HepG2 (cell line): ENCODE measurements at regions not wholly inside any gene's neighbourhood (a gene's known extent, or its start where the extent isn't known, plus 50 kb on each side); places are given as distances from the start of the nearest gene placed in this dataset.

Source experiments
- EED ChIP-seq: sonication (generic); formaldehyde crosslinking; IDR thresholded peaks from 2 replicates; pipeline ENCODE4 v1.5.0; 2020; ENCODE audit warnings: mild to moderate bottlenecking, missing genetic modification reagents
- FOXA1 ChIP-seq, 2 experiments: fragments of 450-650 bp in 1 of 2; sonication (generic) in 1 of 2; formaldehyde crosslinking in 1 of 2; IDR thresholded peaks; 2 replicates each; pipeline versions ENCODE4 v1.4.0 to v1.6.1; 2016 to 2020; ENCODE audit warnings: missing genetic modification reagents in 1 of 2
- FOXP4 ChIP-seq: sonication (generic); formaldehyde crosslinking; IDR thresholded peaks from 2 replicates; pipeline ENCODE4 v1.4.0; 2020; ENCODE audit warnings: missing genetic modification reagents
- KLF16 ChIP-seq, 2 experiments: sonication (generic) in 1 of 2; formaldehyde crosslinking in 1 of 2; IDR thresholded peaks; 2 replicates each; pipeline versions ENCODE4 v1.6.1 to v1.8.0; 2016 to 2023; ENCODE audit warnings: missing genetic modification reagents in 2 of 2, missing compliant biosample characterization in 1 of 2
- PHF21A ChIP-seq: sonication (generic); formaldehyde crosslinking; IDR thresholded peaks from 2 replicates; pipeline ENCODE4 v1.5.0; 2020; ENCODE audit warnings: mild to moderate bottlenecking, missing genetic modification reagents
- ZGPAT ChIP-seq: IDR thresholded peaks from 2 replicates; pipeline ENCODE4 v1.6.1; 2016; ENCODE audit warnings: mild to moderate bottlenecking
- ZMYM4 ChIP-seq: sonication (generic); formaldehyde crosslinking; IDR thresholded peaks from 2 replicates; pipeline ENCODE4 v1.8.1; 2023; ENCODE audit warnings: mild to moderate bottlenecking, missing genetic modification reagents
- ZNF564 ChIP-seq: sonication (generic); formaldehyde crosslinking; IDR thresholded peaks from 2 replicates; pipeline ENCODE4 v1.8.1; 2023; ENCODE audit warnings: mild to moderate bottlenecking, missing genetic modification reagents
- ZNF644 ChIP-seq: IDR thresholded peaks from 2 replicates; pipeline ENCODE4 v1.6.1; 2016; ENCODE audit warnings: low read depth
- ZNF740 ChIP-seq: sonication (generic); formaldehyde crosslinking; IDR thresholded peaks from 2 replicates; pipeline ENCODE4 v1.4.0; 2020; ENCODE audit warnings: missing genetic modification reagents

DNA sequence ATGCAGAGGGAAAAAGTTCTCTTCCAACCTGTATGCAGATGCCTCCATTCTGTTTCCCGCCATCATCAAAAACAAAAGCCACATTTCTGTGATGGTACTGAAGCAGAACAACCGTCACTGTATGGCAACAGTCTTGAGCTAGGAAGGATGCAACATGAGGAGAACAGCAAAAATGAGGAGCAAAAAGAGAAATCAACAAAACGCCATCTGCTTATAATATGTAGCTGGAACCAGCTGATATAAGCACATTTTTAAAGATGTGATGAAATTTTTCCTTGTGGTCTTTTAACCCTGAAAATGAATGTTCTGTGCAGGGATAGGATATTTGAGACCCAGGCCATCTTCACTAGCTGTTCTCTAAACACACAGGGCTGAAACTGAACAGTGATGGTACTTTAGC, 287.0 kb downstream of the ZIC4 start:
- no peak for TF ChIP-seq PHF21A (CRISPR knock-in tag)
- TF ChIP-seq ZNF564 (CRISPR knock-in tag): no peak
- no peak for TF ChIP-seq EED (CRISPR knock-in tag)
- TF ChIP-seq FOXP4 (CRISPR knock-in tag): no peak
- TF ChIP-seq ZGPAT (CRISPR knock-in tag): no peak
- TF ChIP-seq ZMYM4 (CRISPR knock-in tag): no peak
- no peak for TF ChIP-seq ZNF740 (CRISPR knock-in tag)
- TF ChIP-seq FOXA1 (IDR thresholded peaks at IDR 0.05): no peak
- TF ChIP-seq FOXA1 (CRISPR knock-in tag; IDR thresholded peaks at IDR 0.05): no peak
- TF ChIP-seq KLF16 (CRISPR knock-in tag; IDR thresholded peaks at IDR 0.05): no peak
- no peak for TF ChIP-seq ZNF644
